ENCODE measurements at regions not wholly inside any gene's neighbourhood (a gene's known extent, or its start where the extent isn't known, plus 50 kb on each side); places are given as distances from the start of the nearest gene placed in this dataset.

- ChIA-PET POLR2A (no interaction called here), CTCF (interaction anchor here (0.9 to 2.2 kb wide), 3 partner anchors 21 to 191 kb away, joined by 3 to 10 read pairs (median 3); no protein-coding TSS in a partner anchor)
- WGBS (ENCODE audit: low lambda C conversion rate) = 26% methylated on average over 1 of the region's 1 CpG
- Histone ChIP-seq H3K9me2 (no peaks in the 10 kb centered on the region), H3F3A (replicated peaks; ENCODE audit: insufficient read depth) (no peaks in the 10 kb centered on the region), H3K4me1 (ENCODE audit: control insufficient read depth in 1 of 2, insufficient read depth in 2 of 2, low read depth in 1 of 2, low read length in 1 of 2) (peaks cover 0 to 6% of the 10 kb centered on the region in 2 experiments; a peak in 2 of 4 replicates), H3K79me2 (ENCODE audit: insufficient read depth) (no peaks in the 10 kb centered on the region), H4K20me1 (ENCODE audit: insufficient read depth) (no peaks in the 10 kb centered on the region), H2AFZ (ENCODE audit: low read depth) (no peak overlapping the region), H3K27ac (ENCODE audit: low read depth in 2 of 2, low read length in 1 of 2) (peak overlapping the region in 1 of 2 experiments; percentile 91; a peak in 2 of 4 replicates), H3K9ac (no peak overlapping the region), H3K4me3 (ENCODE audit: low read depth in 2 of 2, low read length in 1 of 2) (no peak overlapping the region), H3K4me2 (no peak overlapping the region), H3K27me3 (ENCODE audit: insufficient read depth) (no peaks in the 10 kb centered on the region), H3K9me3 (no peaks in the 10 kb centered on the region), H3K36me3 (replicated peaks in 1 of 2; ENCODE audit: control insufficient read depth in 1 of 2, insufficient read depth in 2 of 2, low read length in 1 of 2) (no peaks in the 10 kb centered on the region)
- no peak for DNase-seq
- TF ChIP-seq EZH2phosphoT487 (IDR thresholded peaks at IDR 0.05; ENCODE audit: borderline replicate concordance, low read depth) = no peak
Measured at GRCh38 chr4:184937030-184937710, 81.1 kb upstream of the HELT start.

GRCh38 chr4:184937745-184938144, 80.5 kb upstream of the HELT start:
- Histone ChIP-seq H2AFZ (ENCODE audit: low read depth) (no peak overlapping the region), H4K20me1 (ENCODE audit: insufficient read depth) (no peaks in the 10 kb centered on the region), H3K27ac (ENCODE audit: low read depth in 2 of 2, low read length in 1 of 2) (peak overlapping the region in 1 of 2 experiments; percentile 91; a peak in 2 of 4 replicates), H3K79me2 (ENCODE audit: insufficient read depth) (no peaks in the 10 kb centered on the region), H3F3A (replicated peaks; ENCODE audit: insufficient read depth) (no peaks in the 10 kb centered on the region), H3K9ac (no peak overlapping the region), H3K27me3 (ENCODE audit: insufficient read depth) (no peaks in the 10 kb centered on the region), H3K4me3 (ENCODE audit: low read depth in 2 of 2, low read length in 1 of 2) (no peak overlapping the region), H3K9me3 (no peaks in the 10 kb centered on the region), H3K9me2 (no peaks in the 10 kb centered on the region), H3K4me1 (ENCODE audit: control insufficient read depth in 1 of 2, insufficient read depth in 2 of 2, low read depth in 1 of 2, low read length in 1 of 2) (peaks cover 0 to 2% of the 10 kb centered on the region in 2 experiments; a peak in 2 of 4 replicates), H3K4me2 (no peak overlapping the region), H3K36me3 (replicated peaks in 1 of 2; ENCODE audit: control insufficient read depth in 1 of 2, insufficient read depth in 2 of 2, low read length in 1 of 2) (no peaks in the 10 kb centered on the region)
- peak; percentile 85 for DNase-seq
- 10% methylated on average over 10 of the region's 10 CpGs for WGBS (ENCODE audit: low lambda C conversion rate)
- POLR2A ChIA-PET = interaction anchor here (0.7 kb wide), 1 partner anchor 289 kb away, joined by 3 read pairs; no protein-coding TSS in a partner anchor
- TF ChIP-seq FOXM1 (IDR thresholded peaks at IDR 0.05; ENCODE audit: low read depth) (no peak), RXRA (IDR thresholded peaks at IDR 0.05; ENCODE audit: borderline replicate concordance, low read depth) (no peak), MAX (IDR thresholded peaks at IDR 0.05; ENCODE audit: low read depth) (no peak), POLR2AphosphoS5 (IDR thresholded peaks at IDR 0.05; ENCODE audit: low read depth, low read length) (no peak), SMC3 (IDR thresholded peaks at IDR 0.05; ENCODE audit: low read depth, low read length) (no peak), MEF2A (IDR thresholded peaks at IDR 0.05; ENCODE audit: borderline replicate concordance, low read depth) (no peak), YY1 (IDR thresholded peaks at IDR 0.05; ENCODE audit: low read depth) (no peak), RCOR1 (IDR thresholded peaks at IDR 0.05; ENCODE audit: low read length) (no peak; the same call in 1 of the 2 replicates), REST (IDR thresholded peaks at IDR 0.05; ENCODE audit: low read depth, low read length) (no peak), USF1 (IDR thresholded peaks at IDR 0.05; ENCODE audit: borderline replicate concordance, low read depth) (no peak), TCF12 (IDR thresholded peaks at IDR 0.05) (peak; percentile 21; the same call in 1 of the 2 replicates), GATA2 (CRISPR knock-in tag; IDR thresholded peaks at IDR 0.05) (0 out of 2 replicates have a peak, but pooled peaks have one; percentile 22), ELF1 (IDR thresholded peaks at IDR 0.05) (no peak), TEAD4 (IDR thresholded peaks at IDR 0.05; ENCODE audit: borderline replicate concordance, insufficient read depth) (no peak), MXI1 (IDR thresholded peaks at IDR 0.05; ENCODE audit: low read depth, low read length) (peak; percentile 79), CTCF (IDR thresholded peaks at IDR 0.05) (no peak), NFIC (IDR thresholded peaks at IDR 0.05; ENCODE audit: borderline replicate concordance) (no peak), NRF1 (IDR thresholded peaks at IDR 0.05; ENCODE audit: low read depth, low read length) (no peak), TAF1 (IDR thresholded peaks at IDR 0.05; ENCODE audit: borderline replicate concordance, low read depth, low read length) (no peak)
- CTCF ChIA-PET = interaction anchor here (0.9 to 2.2 kb wide), 5 partner anchors 21 to 192 kb away, joined by 3 to 10 read pairs (median 3); no protein-coding TSS in a partner anchor

Measured in SK-N-SH (cell line).